CD4-positive, alpha-beta T cell treated with Interleukin-2 at 100 ng/mL for 4 hours (primary cell): ENCODE measurements at regions not wholly inside any gene's neighbourhood (a gene's known extent, or its start where the extent isn't known, plus 50 kb on each side); places are given as distances from the start of the nearest gene placed in this dataset.
"Not testable (repeated sequence)": the region's sequence is repeated elsewhere in the genome, so short reads cannot be mapped to it uniquely, and the experiment has no call there.

ENCODE experiments used
- DNase-seq: peaks from one replicate; pipeline ENCODE4 v3.0.0-alpha.2; 2020; ENCODE audit warnings: low spot score

- no peak for DNase-seq
Observed at GRCh38 chr13:79870766-79871165, 389.8 kb downstream of the NDFIP2 start.

- DNase-seq, result no peak
Observed at GRCh38 chr13:79870123-79870522, 389.2 kb downstream of the NDFIP2 start.

GRCh38 chr13:79869326-79869725 is 388.4 kb downstream of the NDFIP2 start:
- DNase-seq, result no peak

GRCh38 chr13:79867254-79867653 is 386.3 kb downstream of the NDFIP2 start:
- no peak for DNase-seq

GRCh38 chr13:79866436-79866835 is 385.5 kb downstream of the NDFIP2 start:
- DNase-seq, result no peak

DNA sequence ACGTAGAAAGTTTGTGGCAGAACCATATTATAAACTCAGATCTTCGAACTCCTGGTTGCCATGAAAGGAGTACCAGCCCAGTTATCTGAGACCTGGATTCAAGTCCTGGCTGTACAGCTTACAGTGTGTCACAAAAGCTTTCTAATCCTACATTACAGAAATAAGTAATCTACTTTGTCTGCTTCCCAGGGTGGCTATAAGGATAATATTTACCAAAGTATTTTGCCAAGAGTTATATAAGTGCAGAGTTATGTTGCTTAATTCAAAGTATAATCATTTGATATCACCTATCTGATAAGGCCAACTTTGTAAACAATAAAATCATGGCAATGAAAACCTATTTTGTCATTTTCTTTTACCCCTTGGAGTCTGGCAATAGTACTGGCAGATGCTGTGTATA is 381.6 kb downstream of the NDFIP2 start:
- no peak for DNase-seq

DNA sequence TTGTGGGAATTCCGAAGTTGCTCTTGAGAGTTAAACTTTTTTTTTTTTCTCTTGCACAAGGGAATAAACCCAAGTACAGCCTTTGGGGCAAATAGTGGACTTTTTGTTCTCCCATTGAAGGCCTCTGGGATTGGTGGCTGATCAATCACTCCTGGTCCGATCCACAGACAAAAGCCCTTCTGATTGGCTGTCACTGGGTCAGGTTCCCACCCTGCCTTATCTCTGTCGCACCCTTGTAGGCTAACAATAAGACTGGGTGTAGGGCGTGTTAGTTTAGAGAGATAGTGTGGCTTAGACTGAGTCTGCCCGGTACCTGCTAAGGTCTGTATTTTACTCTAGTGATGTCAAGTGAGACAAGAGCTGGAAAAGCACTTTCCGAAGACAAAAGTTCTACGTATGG is 380.8 kb downstream of the NDFIP2 start:
- DNase-seq, result no peak

DNA sequence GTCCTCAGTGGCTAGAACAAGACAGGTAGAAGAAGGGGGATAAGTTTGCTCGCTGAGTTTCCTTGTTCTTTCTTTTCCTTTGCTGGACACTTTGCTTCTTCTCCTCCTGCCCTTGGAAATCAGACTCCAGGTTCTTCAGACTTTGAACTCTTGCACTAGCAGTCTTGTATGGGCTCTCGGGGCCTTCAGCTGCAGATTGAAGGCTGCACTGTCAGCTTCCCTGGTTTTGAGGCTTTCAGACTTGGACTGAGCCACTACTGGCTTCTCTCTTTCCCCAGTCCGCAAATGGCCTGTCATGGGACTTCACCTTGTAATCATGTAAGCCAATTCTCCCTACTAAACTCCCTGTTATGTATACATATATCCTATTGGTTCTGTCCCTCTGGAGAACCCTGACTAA is 379.8 kb downstream of the NDFIP2 start:
- DNase-seq, result no peak

DNA sequence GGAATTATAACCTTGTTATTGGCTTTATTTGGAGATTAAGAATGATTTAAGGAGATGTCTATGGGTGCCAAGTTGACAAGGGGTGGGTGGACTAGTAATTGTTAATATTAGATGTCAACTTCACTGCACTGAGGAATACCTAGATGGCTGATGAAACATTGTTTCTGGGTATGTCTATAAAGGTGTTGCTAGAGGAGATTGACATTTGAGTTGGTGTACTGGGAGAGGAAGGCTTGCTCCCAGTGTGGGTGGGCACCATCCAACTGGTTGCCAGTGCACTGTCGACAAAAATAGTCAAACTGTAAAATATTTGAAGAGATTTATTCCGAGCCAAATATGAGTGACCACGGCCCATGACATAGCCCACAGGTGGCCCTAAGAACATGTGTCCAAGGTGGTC is 378.8 kb downstream of the NDFIP2 start:
- no peak for DNase-seq

DNA sequence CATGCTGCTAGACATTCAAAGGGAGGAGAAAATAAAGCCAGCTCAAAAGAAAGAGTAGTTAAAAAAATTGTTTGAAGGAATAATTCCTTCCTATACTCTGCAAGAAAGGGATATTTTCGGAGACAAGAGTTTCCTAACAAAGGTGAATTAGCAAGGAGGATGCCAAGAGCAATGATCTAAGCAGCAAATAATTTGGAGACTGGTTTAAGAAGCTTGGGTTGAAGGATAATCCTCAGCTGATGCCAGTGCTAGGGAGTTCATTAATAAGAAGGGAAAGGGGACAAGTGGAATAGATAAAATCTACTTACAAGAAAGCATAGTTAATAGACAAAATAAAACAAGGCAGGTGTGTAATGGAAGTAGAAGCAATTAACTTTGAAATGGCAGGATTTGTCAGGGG is 372.3 kb downstream of the NDFIP2 start:
- no peak for DNase-seq

- DNase-seq, result no peak
Observed at GRCh38 chr13:79851318-79851717, 370.4 kb downstream of the NDFIP2 start.

- DNase-seq, result no peak
Observed at GRCh38 chr13:79847882-79848592, 367.1 kb downstream of the NDFIP2 start.

DNA sequence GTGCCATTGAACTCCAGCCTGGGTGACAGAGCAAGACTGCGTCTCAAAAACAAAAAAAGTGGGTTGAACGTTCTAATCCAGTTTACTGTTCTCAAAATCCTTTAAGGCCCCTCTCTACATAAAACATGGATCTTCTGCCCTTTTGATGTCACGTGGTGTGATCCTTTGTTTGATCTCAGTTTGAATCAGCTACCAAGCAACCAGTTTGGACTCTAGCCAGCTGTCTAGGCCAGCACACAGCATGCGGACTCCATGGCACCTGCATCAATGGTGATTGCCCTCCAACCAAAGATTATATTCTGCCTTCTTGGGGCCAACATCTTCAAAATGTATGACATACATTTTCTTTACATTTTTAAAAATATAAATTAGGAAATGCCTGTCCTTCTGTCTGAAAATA is 365.4 kb downstream of the NDFIP2 start:
- no peak for DNase-seq

DNA sequence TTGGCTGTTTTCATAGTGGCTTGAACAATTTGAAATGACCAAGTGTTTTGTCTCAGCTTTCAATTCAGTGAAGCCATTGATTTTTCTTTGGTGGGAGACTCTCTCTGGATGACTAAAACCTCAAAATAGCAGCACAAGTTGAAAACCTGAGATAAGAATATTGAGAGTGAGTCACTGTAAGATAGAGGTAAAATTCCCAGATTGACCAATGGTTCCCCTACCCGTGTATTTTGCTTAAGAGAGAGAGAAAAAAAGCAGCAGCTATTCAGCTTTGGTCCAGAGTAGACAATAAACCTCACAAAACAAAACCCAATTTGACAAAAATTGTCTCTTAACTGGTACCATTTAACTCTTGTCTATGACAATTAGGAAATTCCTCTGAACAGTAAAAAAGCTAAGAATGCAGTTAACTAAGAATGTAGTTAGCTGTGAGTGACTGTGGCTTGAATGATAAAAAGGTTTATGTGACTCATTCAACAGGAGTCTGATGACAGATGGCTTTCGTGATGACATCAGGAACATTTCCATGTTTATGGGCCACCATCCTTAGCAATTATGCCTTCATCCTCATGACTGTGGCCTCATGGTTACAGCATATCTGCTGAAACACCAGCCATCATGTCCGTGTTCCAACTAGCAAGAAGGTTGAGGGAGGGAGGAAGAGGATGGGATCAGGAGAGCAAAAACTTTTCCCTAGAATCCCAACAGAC is 356.9 kb downstream of the NDFIP2 start:
- DNase-seq, result no peak

DNA sequence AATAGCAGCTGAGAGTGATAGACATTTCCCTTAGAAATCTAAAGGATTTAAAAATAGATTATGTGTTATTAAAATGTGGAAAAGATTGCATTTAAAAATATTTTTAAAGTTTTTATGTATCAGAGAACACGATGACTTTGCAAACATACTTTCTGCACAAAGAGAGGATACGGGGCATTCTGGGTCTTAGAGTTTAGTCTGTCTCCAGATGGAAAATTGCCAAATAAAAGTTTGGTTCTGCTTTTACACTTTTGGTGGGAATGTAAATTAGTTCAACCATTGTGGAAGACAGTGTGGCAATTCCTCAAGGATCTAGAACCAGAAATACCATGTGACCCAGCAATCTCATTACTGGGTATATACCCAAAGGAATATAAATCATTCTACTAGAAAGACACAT is 355.2 kb downstream of the NDFIP2 start:
- DNase-seq, result not testable (repeated sequence)

- DNase-seq, result no peak
Observed at GRCh38 chr13:79834876-79835275, 353.9 kb downstream of the NDFIP2 start.

- no peak for DNase-seq
Observed at GRCh38 chr13:79833991-79834390, 353.0 kb downstream of the NDFIP2 start.

DNA sequence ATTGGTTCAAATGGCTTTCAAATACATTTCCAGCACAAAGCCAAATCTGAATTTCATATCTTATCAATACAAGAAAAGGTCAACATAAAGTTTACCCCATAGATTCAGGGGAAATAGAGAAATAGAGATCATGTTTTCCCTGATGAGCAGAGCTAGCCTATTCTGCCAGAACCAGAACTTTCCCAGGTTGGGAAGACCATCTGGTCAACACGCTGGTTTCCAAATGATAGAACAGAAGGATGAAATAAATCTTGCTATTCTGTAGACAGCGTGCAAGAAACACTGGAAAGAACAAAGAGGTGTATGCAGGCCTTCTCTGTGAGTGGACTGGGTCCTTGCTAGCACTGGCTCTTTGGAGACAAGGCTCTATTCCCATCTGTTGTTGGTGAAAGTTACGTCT is 350.6 kb downstream of the NDFIP2 start:
- no peak for DNase-seq

DNA sequence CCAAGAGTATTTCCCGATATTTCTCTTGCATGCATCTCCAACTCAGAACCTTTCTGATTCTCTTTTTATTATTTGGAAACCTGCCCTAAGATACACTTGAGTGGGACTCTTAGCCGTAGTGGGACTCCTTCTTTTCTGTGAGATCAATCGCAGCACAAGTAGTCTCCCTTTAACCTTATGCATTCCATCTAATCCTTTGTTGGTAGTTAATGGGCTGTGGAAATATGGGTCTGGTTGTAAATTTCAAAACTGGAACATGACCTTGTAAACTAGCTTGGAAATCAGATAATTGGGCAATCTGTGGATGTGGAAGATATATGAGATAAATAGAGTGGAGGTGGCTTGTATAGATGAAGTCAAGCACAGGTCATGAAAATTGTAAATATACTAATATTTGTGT is 350.0 kb downstream of the NDFIP2 start:
- DNase-seq, result no peak

GRCh38 chr13:79830426-79830825 is 349.5 kb downstream of the NDFIP2 start:
- DNase-seq, result no peak

DNA sequence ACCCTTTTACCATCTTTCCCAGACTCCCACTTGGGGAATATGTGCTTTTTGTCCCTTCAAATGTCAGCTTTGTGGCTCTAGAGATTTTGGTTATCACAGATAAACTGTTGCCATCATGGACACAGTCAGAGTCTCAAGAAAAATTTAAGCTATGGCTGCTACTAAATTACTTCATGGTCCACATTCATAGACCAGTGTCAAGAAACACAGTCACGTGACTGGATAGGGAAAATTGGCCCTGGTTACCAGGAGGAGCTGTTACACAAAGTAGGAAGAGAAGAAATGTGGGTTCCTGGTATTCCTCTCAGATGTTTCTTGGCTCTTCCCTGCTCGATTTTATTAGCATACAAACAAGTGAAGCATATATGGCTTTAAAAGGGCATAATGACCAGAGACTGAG is 348.9 kb downstream of the NDFIP2 start:
- no peak for DNase-seq

- DNase-seq, result no peak
Observed at GRCh38 chr13:79825959-79826358, 345.0 kb downstream of the NDFIP2 start.

DNA sequence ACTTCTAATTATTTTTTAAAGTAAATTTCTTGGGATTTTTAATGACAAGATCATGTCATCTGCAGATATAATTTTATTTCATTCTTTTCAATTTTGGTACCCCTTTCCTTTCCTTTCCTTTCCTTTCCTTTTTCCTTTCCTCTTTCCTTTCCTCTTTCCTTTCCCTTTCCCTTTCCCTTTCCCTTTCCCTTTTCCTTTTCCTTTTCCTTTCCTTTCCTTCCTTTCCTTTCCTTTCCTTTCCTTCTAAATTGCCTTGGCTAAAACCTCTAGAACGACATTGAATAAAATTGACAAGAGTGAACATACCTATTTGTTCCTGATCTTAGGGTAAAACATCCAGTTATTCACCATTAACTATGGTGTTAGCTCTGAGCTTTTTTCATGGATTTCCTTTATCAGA is 334.1 kb downstream of the NDFIP2 start:
- no peak for DNase-seq
